Neuronal stem cell (in vitro differentiated cells): ENCODE measurements at regions not wholly inside any gene's neighbourhood (a gene's known extent, or its start where the extent isn't known, plus 50 kb on each side); places are given as distances from the start of the nearest gene placed in this dataset.

ENCODE experiments used
- DNase-seq: peaks from one replicate; pipeline ENCODE4 v3.0.0-alpha.2; 2013; ENCODE audit warnings: low spot score
- H2AFZ ChIP-seq: one replicate; pipeline ENCODE4 v1.6.1; 2013; ENCODE audit warnings: mild to moderate bottlenecking, low read length, inconsistent platforms
- H2AK5ac ChIP-seq: 2 replicates; pipeline ENCODE4 v1.6.1; 2013; ENCODE audit warnings: low read depth, mild to moderate bottlenecking, inconsistent platforms, low read length, moderate library complexity, mixed read lengths
- H2BK120ac ChIP-seq: 2 replicates; pipeline ENCODE4 v1.6.1; 2013; ENCODE audit warnings: low read depth, mild to moderate bottlenecking, inconsistent platforms, low read length, moderate library complexity, mixed read lengths
- H2BK12ac ChIP-seq: one replicate; pipeline ENCODE4 v1.6.1; 2013; ENCODE audit warnings: low read length, inconsistent platforms
- H2BK15ac ChIP-seq: 2 replicates; pipeline ENCODE4 v1.6.1; 2013; ENCODE audit warnings: mild to moderate bottlenecking, low read length, inconsistent platforms, mixed read lengths
- H2BK5ac ChIP-seq: one replicate; pipeline ENCODE4 v1.6.1; 2013; ENCODE audit warnings: inconsistent platforms, mild to moderate bottlenecking, low read length, moderate library complexity
- H3K14ac ChIP-seq: one replicate; pipeline ENCODE4 v1.6.1; 2013; ENCODE audit warnings: low read length, inconsistent platforms
- H3K18ac ChIP-seq: 2 replicates; pipeline ENCODE4 v1.6.1; 2013; ENCODE audit warnings: low read length, inconsistent platforms
- H3K23ac ChIP-seq: 2 replicates; pipeline ENCODE4 v1.6.1; 2013; ENCODE audit warnings: low read depth, mild to moderate bottlenecking, mixed read lengths, low read length, inconsistent platforms; ENCODE audit not compliant: poor library complexity
- H3K27ac ChIP-seq: replicated peaks from 3 replicates; pipeline ENCODE4 v1.5.1; 2013; ENCODE audit warnings: low read length, inconsistent platforms
- H3K27me3 ChIP-seq, 3 experiments: 2 replicates each; pipeline ENCODE4 v1.6.1; 2013; ENCODE audit warnings: low read length in 3 of 3, mild to moderate bottlenecking in 2 of 3, inconsistent platforms in 1 of 3, low read depth in 1 of 3, mixed read lengths in 1 of 3, moderate library complexity in 1 of 3; ENCODE audit not compliant: control insufficient read depth in 3 of 3, insufficient read depth in 3 of 3
- H3K36me3 ChIP-seq, 2 donors: replicated peaks in 1 of 2; 2 replicates each; pipeline ENCODE4 v1.6.1; 2013; ENCODE audit warnings: low read length in 2 of 2; ENCODE audit not compliant: control insufficient read depth in 2 of 2, insufficient read depth in 2 of 2
- H3K4ac ChIP-seq: 2 replicates; pipeline ENCODE4 v1.6.1; 2013; ENCODE audit warnings: inconsistent platforms, mild to moderate bottlenecking, low read length, moderate library complexity
- H3K4me1 ChIP-seq, 2 donors: 1 replicate in 1 of 2; 2 replicates in 1 of 2; pipeline ENCODE4 v1.6.1; 2013; ENCODE audit warnings: low read length in 2 of 2, low read depth in 1 of 2; ENCODE audit not compliant: control insufficient read depth in 2 of 2, insufficient read depth in 1 of 2
- H3K4me2 ChIP-seq: one replicate; pipeline ENCODE4 v1.6.1; 2013; ENCODE audit warnings: mild to moderate bottlenecking, low read length, inconsistent platforms; ENCODE audit not compliant: insufficient read depth, poor library complexity, severe bottlenecking
- H3K4me3 ChIP-seq, 2 donors: 2 replicates each; pipeline ENCODE4 v1.5.1; 2013; ENCODE audit warnings: low read length in 2 of 2, mild to moderate bottlenecking in 2 of 2, inconsistent platforms in 1 of 2, moderate library complexity in 1 of 2
- H3K79me1 ChIP-seq: one replicate; pipeline ENCODE4 v1.6.1; 2013; ENCODE audit warnings: low read depth, mild to moderate bottlenecking, inconsistent platforms, low read length, moderate library complexity
- H3K9ac ChIP-seq: one replicate; pipeline ENCODE4 v1.6.1; 2013; ENCODE audit warnings: mild to moderate bottlenecking, low read depth, low read length, inconsistent platforms; ENCODE audit not compliant: poor library complexity
- H3K9me3 ChIP-seq, 2 donors: replicated peaks in 1 of 2; 2 replicates each; pipeline versions ENCODE3 to v1.6.1; 2013; ENCODE audit warnings: low read length in 2 of 2, mild to moderate bottlenecking in 2 of 2, inconsistent platforms in 1 of 2, low read depth in 1 of 2, mixed read lengths in 1 of 2, moderate library complexity in 1 of 2; ENCODE audit not compliant: control insufficient read depth in 2 of 2, insufficient read depth in 1 of 2
- H4K8ac ChIP-seq: one replicate; pipeline ENCODE4 v1.6.1; 2013; ENCODE audit warnings: low read depth, mild to moderate bottlenecking, inconsistent platforms, low read length, moderate library complexity
- H4K91ac ChIP-seq: one replicate; pipeline ENCODE4 v1.6.1; 2013; ENCODE audit warnings: low read length, low read depth, mild to moderate bottlenecking, inconsistent platforms; ENCODE audit not compliant: poor library complexity
- WGBS, 2 donors: extraction: QIAGEN DNeasy Blood & Tissue Kit; methylation state at CpG; one replicate each; pipeline ENCODE4 v1.1.7; 2013; ENCODE audit warnings: missing lambda C conversion rate in 2 of 2, mixed read lengths in 1 of 2; ENCODE audit not compliant: insufficient read length in 2 of 2, insufficient replicate concordance in 1 of 2; ENCODE audit errors: extremely low coverage in 2 of 2; 5-methylcytosine and 5-hydroxymethylcytosine counted together

DNA sequence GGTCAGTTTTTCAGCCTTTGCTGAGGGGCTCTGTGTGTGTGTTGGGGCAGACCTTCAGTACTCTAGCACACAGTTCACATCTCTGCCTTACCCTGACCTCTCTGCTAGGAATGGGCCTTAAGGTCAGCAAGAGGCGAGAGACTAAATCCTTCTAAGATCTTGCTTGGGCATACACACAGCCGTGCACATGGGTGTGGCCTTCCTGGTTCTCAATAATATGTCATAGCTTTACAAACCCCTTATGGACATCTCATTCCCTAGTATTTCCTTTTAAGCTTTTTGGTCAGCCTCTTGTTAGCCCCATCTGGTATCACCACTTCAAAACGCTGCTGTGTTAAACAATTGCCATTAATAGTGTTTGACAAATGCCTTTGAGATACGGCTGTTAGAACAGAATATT is 69.4 kb upstream of the SPATA13 start:
- H3K14ac ChIP-seq: no peak overlapping the region

DNA sequence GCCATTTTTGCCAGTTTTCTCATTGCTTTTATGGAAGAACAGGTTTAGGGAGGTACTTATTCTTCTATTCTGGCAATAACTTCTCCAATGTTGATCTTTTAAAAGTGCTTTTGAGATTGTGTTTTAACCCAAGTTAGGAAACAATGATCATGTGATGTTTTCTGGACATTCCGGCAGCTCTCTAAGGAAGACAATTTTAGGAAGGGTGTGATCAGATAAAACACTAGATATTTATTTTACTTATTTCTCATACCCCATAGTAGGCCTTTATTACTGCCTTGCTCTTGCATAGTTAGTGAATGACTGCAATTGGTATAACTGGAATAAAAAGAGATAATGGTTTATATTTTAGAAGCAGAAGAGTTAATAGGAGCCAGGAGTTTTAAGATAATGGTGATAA is 68.4 kb upstream of the SPATA13 start:
- no peak overlapping the region for H3K27ac ChIP-seq
- no peak overlapping the region for H3K9ac ChIP-seq
- no peak overlapping the region for H3K14ac ChIP-seq
- H3K9me3 ChIP-seq: peaks cover 1 to 16% of the 10 kb centered on the region in 2 donors
- no peak overlapping the region for H3K4me3 ChIP-seq
- no peak overlapping the region for H2BK15ac ChIP-seq
- no peak overlapping the region for H3K23ac ChIP-seq
- no CpG with 5 or more reads among the region's 1 CpG for WGBS, 2 donors
- H3K4me2 ChIP-seq: no peak overlapping the region
- no peak overlapping the region for H2AK5ac ChIP-seq
- no peak overlapping the region for H2BK120ac ChIP-seq
- H3K4me1 ChIP-seq: peaks cover 27 to 30% of the 10 kb centered on the region in 2 donors
- no peak overlapping the region for H4K91ac ChIP-seq
- no peaks in the 10 kb centered on the region for H3K27me3 ChIP-seq
- DNase-seq: no peak
- no peak overlapping the region for H3K18ac ChIP-seq
- H3K4ac ChIP-seq: no peak overlapping the region
- H2BK12ac ChIP-seq: no peak overlapping the region
- H2AFZ ChIP-seq: no peak overlapping the region
- H3K36me3 ChIP-seq: no peaks in the 10 kb centered on the region
- no peak overlapping the region for H4K8ac ChIP-seq
- no peaks in the 10 kb centered on the region for H3K79me1 ChIP-seq
- no peak overlapping the region for H2BK5ac ChIP-seq

More for the DNA sequence above, 69.4 kb upstream of the SPATA13 start:
- H3K4me3 ChIP-seq: no peak overlapping the region
- H2BK12ac ChIP-seq: no peak overlapping the region
- no peak overlapping the region for H4K91ac ChIP-seq
- H3K4me1 ChIP-seq: peaks cover 31 to 40% of the 10 kb centered on the region in 2 donors
- no peak overlapping the region for H3K4me2 ChIP-seq
- no peaks in the 10 kb centered on the region for H3K79me1 ChIP-seq
- H2BK120ac ChIP-seq: no peak overlapping the region
- H3K4ac ChIP-seq: no peak overlapping the region
- no peak overlapping the region for H3K9ac ChIP-seq
- H3K9me3 ChIP-seq: peaks cover 1 to 13% of the 10 kb centered on the region in 2 donors
- no peak overlapping the region for H3K18ac ChIP-seq
- H2BK5ac ChIP-seq: no peak overlapping the region
- H2AFZ ChIP-seq: no peak overlapping the region
- DNase-seq: no peak
- H3K23ac ChIP-seq: no peak overlapping the region
- H4K8ac ChIP-seq: no peak overlapping the region
- no peak overlapping the region for H3K27ac ChIP-seq
- no peaks in the 10 kb centered on the region for H3K36me3 ChIP-seq
- WGBS, 2 donors: no CpG with 5 or more reads among the region's 4 CpGs
- H2AK5ac ChIP-seq: no peak overlapping the region
- no peak overlapping the region for H2BK15ac ChIP-seq
- H3K27me3 ChIP-seq: no peaks in the 10 kb centered on the region

DNA sequence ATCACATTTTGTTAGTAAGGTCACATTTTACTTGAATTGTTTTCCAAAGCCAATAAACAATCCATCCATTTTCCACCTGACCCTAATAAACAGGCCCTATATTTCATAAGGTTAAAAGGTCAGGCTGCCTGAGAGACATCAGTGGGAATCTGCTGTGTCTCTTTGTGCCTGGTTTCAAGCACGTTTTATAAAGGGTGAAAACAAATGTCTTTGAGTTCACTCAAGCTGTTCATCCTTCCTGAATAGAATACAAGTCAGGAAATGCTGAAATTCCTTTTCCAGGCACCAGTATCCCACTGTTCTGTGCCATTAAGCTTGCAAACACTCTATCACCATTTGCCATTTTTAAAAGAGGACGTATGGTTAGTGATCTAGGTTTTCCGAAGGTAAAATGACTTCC is 67.5 kb upstream of the SPATA13 start:
- no peak overlapping the region for H2BK12ac ChIP-seq

DNA sequence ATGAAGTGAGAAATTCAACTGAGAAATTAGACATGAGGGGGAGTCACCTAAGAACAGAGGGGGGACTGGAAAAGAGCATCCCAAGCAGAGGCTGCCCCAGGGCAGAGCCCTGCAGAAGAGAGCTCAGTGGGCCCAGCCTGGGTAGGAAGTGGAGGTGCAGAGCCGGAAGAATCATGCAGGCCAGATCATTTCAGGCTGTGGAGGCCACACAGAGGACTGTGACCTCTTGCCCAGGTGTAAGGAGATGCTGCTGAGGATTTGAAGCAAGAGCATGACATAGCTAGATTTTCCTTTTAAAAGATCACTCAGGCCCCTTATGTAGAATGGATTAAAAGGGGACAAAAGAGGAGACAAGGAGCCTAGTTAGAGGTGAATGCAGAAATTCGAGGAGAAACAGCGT is 63.9 kb upstream of the SPATA13 start:
- no peak overlapping the region for H2BK15ac ChIP-seq
- H3K9me3 ChIP-seq: peaks cover 1 to 23% of the 10 kb centered on the region in 2 donors
- no peak overlapping the region for H3K14ac ChIP-seq
- no peak overlapping the region for H3K4me3 ChIP-seq
- no peak overlapping the region for H3K27ac ChIP-seq
- H3K4ac ChIP-seq: no peak overlapping the region
- H3K36me3 ChIP-seq: no peaks in the 10 kb centered on the region
- peak overlapping the region; percentile 75 for H3K18ac ChIP-seq
- no peak overlapping the region for H2BK5ac ChIP-seq
- no peak overlapping the region for H2BK120ac ChIP-seq
- H3K4me1 ChIP-seq: peaks cover 21 to 36% of the 10 kb centered on the region in 2 donors
- no peak overlapping the region for H4K91ac ChIP-seq
- H2AFZ ChIP-seq: no peak overlapping the region
- no peak overlapping the region for H2BK12ac ChIP-seq
- H3K23ac ChIP-seq: no peak overlapping the region
- H2AK5ac ChIP-seq: no peak overlapping the region
- H3K9ac ChIP-seq: no peak overlapping the region
- no peak overlapping the region for H4K8ac ChIP-seq
- H3K4me2 ChIP-seq: no peak overlapping the region
- H3K79me1 ChIP-seq: no peaks in the 10 kb centered on the region
- DNase-seq: no peak
- H3K27me3 ChIP-seq: no peaks in the 10 kb centered on the region
- WGBS, 2 donors: no CpG with 5 or more reads among the region's 3 CpGs

More for the DNA sequence above, 67.5 kb upstream of the SPATA13 start:
- Histone ChIP-seq H3K27ac (peak overlapping the region; percentile 61), H3K23ac (no peak overlapping the region), H2AFZ (no peak overlapping the region), H3K36me3 (no peaks in the 10 kb centered on the region), H2BK5ac (no peak overlapping the region), H4K8ac (no peak overlapping the region), H3K79me1 (no peaks in the 10 kb centered on the region), H2BK120ac (no peak overlapping the region), H3K4me1 (peaks cover 19 to 27% of the 10 kb centered on the region in 2 donors), H3K4me2 (no peak overlapping the region), H3K27me3 (no peaks in the 10 kb centered on the region), H3K9ac (no peak overlapping the region), H3K18ac (no peak overlapping the region), H3K14ac (no peak overlapping the region), H3K9me3 (peaks cover 1 to 23% of the 10 kb centered on the region in 2 donors), H3K4ac (no peak overlapping the region), H4K91ac (no peak overlapping the region), H3K4me3 (no peak overlapping the region), H2BK15ac (no peak overlapping the region), H2AK5ac (no peak overlapping the region)
- no CpG with 5 or more reads among the region's 3 CpGs for WGBS, 2 donors
- peak; percentile 42 for DNase-seq
